ENCODE measurements at regions not wholly inside any gene's neighbourhood (a gene's known extent, or its start where the extent isn't known, plus 50 kb on each side); places are given as distances from the start of the nearest gene placed in this dataset.

GRCh38 chr6:43850314-43851203 lies 80.5 kb downstream of the VEGFA start:
- TF ChIP-seq POLR2AphosphoS5 (IDR thresholded peaks at IDR 0.05; ENCODE audit: low read depth) = no peak
- no peaks in the 10 kb centered on the region for H3K27me3 ChIP-seq (ENCODE audit: insufficient read depth, poor library complexity, severe bottlenecking)
- no peak overlapping the region for H3K4me3 ChIP-seq (replicated peaks; ENCODE audit: insufficient read depth, low read length)
- no peak for DNase-seq (ENCODE audit: low read depth in 1 of 2, low spot score in 1 of 2)
- no peak overlapping the region for H3K27ac ChIP-seq (replicated peaks)

- Histone ChIP-seq H3K4me3 (replicated peaks; ENCODE audit: insufficient read depth, low read length) (no peak overlapping the region), H3K27me3 (ENCODE audit: insufficient read depth, poor library complexity, severe bottlenecking) (no peaks in the 10 kb centered on the region), H3K27ac (replicated peaks) (no peak overlapping the region)
- TF ChIP-seq REST (IDR thresholded peaks at IDR 0.05; ENCODE audit: insufficient replicate concordance, low read depth) (no peak), POLR2AphosphoS5 (IDR thresholded peaks at IDR 0.05; ENCODE audit: low read depth) (no peak), CTCF (IDR thresholded peaks at IDR 0.05; ENCODE audit: insufficient read depth, low read length) (no peak)
- no peak for DNase-seq (ENCODE audit: low read depth in 1 of 2, low spot score in 1 of 2)
Observed at GRCh38 chr6:43849844-43850243, 79.8 kb downstream of the VEGFA start.

- Histone ChIP-seq H3K4me3 (replicated peaks; ENCODE audit: insufficient read depth, low read length) (no peak overlapping the region), H3K27me3 (ENCODE audit: insufficient read depth, poor library complexity, severe bottlenecking) (no peaks in the 10 kb centered on the region), H3K27ac (replicated peaks) (no peak overlapping the region)
- DNase-seq (ENCODE audit: low read depth in 1 of 2, low spot score in 1 of 2) = no peak
- TF ChIP-seq GABPA (IDR thresholded peaks at IDR 0.05; ENCODE audit: low read depth) (no peak), REST (IDR thresholded peaks at IDR 0.05; ENCODE audit: insufficient replicate concordance, low read depth) (no peak), SPI1 (IDR thresholded peaks at IDR 0.05; ENCODE audit: borderline replicate concordance, low read depth) (no peak), CTCF (IDR thresholded peaks at IDR 0.05; ENCODE audit: insufficient read depth, low read length) (no peak), POLR2AphosphoS5 (IDR thresholded peaks at IDR 0.05; ENCODE audit: low read depth) (no peak)
Observed at GRCh38 chr6:43848671-43849391, 78.8 kb downstream of the VEGFA start.

GRCh38 chr6:43847741-43848630 lies 78.0 kb downstream of the VEGFA start:
- TF ChIP-seq GABPA (IDR thresholded peaks at IDR 0.05; ENCODE audit: low read depth) (no peak), SPI1 (IDR thresholded peaks at IDR 0.05; ENCODE audit: borderline replicate concordance, low read depth) (no peak), REST (IDR thresholded peaks at IDR 0.05; ENCODE audit: insufficient replicate concordance, low read depth) (no peak), CTCF (IDR thresholded peaks at IDR 0.05; ENCODE audit: insufficient read depth, low read length) (no peak), POLR2AphosphoS5 (IDR thresholded peaks at IDR 0.05; ENCODE audit: low read depth) (no peak)
- Histone ChIP-seq H3K27me3 (ENCODE audit: insufficient read depth, poor library complexity, severe bottlenecking) (no peaks in the 10 kb centered on the region), H3K4me3 (replicated peaks; ENCODE audit: insufficient read depth, low read length) (no peak overlapping the region), H3K27ac (replicated peaks) (no peak overlapping the region)
- no peak for DNase-seq (ENCODE audit: low read depth in 1 of 2, low spot score in 1 of 2)
